B cell (primary cell): ENCODE measurements at regions not wholly inside any gene's neighbourhood (a gene's known extent, or its start where the extent isn't known, plus 50 kb on each side); places are given as distances from the start of the nearest gene placed in this dataset.

Source experiments
- ATAC-seq: fragments of 200-7000 bp; cut with Tn5 transposase; one replicate; pipeline ENCODE4 v1.10.0; 2021; ENCODE audit warnings: low read depth, mild to moderate bottlenecking, moderate number of reproducible peaks, moderate library complexity
- CTCF ChIA-PET: fragments of 350-600 bp; sonication (Branson Sonifier 250); formaldehyde crosslinking; loops from one replicate; lab custom pipeline; 2021; ENCODE audit warnings: antibody characterized with exemption, inconsistent platforms; lab: Charles Lee
- POLR2A ChIA-PET: fragments of 350-600 bp; sonication (Branson Sonifier 250); formaldehyde crosslinking; loops from one replicate; lab custom pipeline; 2021; ENCODE audit warnings: antibody characterized with exemption; lab: Charles Lee
- DNase-seq: peaks from one replicate; pipeline ENCODE4 v3.0.0; 2013
- H2AFZ ChIP-seq: 2 replicates; pipeline ENCODE4 v1.6.1; 2012; ENCODE audit warnings: mild to moderate bottlenecking, low read depth, low read length; ENCODE audit not compliant: insufficient read depth, poor library complexity, severe bottlenecking
- H3K27ac ChIP-seq, 2 donors: 1 replicate in 1 of 2; 2 replicates in 1 of 2; pipeline ENCODE4 v1.5.1; 2012 to 2013; ENCODE audit warnings: low read length in 2 of 2, mild to moderate bottlenecking in 2 of 2, moderate library complexity in 1 of 2
- H3K27me3 ChIP-seq, 4 experiments: fragments of 200-600 bp in 1 of 4; sonication (generic) in 1 of 4; replicated peaks in 1 of 4; 1 replicate in 2 of 4; 2 replicates in 2 of 4; pipeline versions ENCODE4 v1.6.1 to v1.7.0; 2013 to 2016; ENCODE audit warnings: low read length in 3 of 4, mild to moderate bottlenecking in 2 of 4, mixed read lengths in 1 of 4, moderate library complexity in 1 of 4; ENCODE audit not compliant: insufficient read depth in 4 of 4, control insufficient read depth in 3 of 4; ENCODE audit errors: control extremely low read depth in 1 of 4
- H3K36me3 ChIP-seq, 2 experiments: replicated peaks in 1 of 2; 1 replicate in 1 of 2; 2 replicates in 1 of 2; pipeline versions ENCODE4 v1.6.1 to v1.7.1; 2013; ENCODE audit warnings: low read length in 1 of 2; ENCODE audit not compliant: insufficient read depth in 2 of 2, control insufficient read depth in 1 of 2; ENCODE audit errors: control extremely low read depth in 1 of 2, extremely low read depth in 1 of 2
- H3K4me1 ChIP-seq, 2 donors: fragments of 200-600 bp in 1 of 2; sonication (generic) in 1 of 2; 1 replicate in 1 of 2; 2 replicates in 1 of 2; pipeline versions ENCODE4 v1.5.1 to v1.6.1; 2013 to 2017; ENCODE audit warnings: low read length in 2 of 2; ENCODE audit not compliant: control insufficient read depth in 2 of 2, insufficient read depth in 2 of 2
- H3K4me2 ChIP-seq: replicated peaks from 2 replicates; pipeline ENCODE3; 2012; ENCODE audit warnings: mild to moderate bottlenecking, low read depth, low read length; ENCODE audit not compliant: poor library complexity, severe bottlenecking
- H3K4me3 ChIP-seq, 5 experiments: fragments of 200-600 bp in 1 of 5; sonication (generic) in 1 of 5; 1 replicate in 3 of 5; 2 replicates in 2 of 5; pipeline versions ENCODE4 v1.5.1 to v1.7.0; 2011 to 2016; ENCODE audit warnings: low read length in 4 of 5, mild to moderate bottlenecking in 4 of 5, low read depth in 2 of 5, control low read depth in 1 of 5, moderate library complexity in 1 of 5; ENCODE audit not compliant: insufficient read depth in 1 of 5; ENCODE audit errors: control extremely low read depth in 1 of 5, extremely low read depth in 1 of 5
- H3K79me2 ChIP-seq: fragments of 200-600 bp; sonication (generic); one replicate; pipeline ENCODE4 v1.6.0; 2016; ENCODE audit warnings: low read length; ENCODE audit not compliant: control insufficient read depth, insufficient read depth
- H3K9ac ChIP-seq: fragments of 200-600 bp; sonication (generic); 2 replicates; pipeline ENCODE4 v1.6.1; 2017; ENCODE audit warnings: mild to moderate bottlenecking, low read length, moderate library complexity
- H3K9me3 ChIP-seq, 3 donors: one replicate each; pipeline versions ENCODE4 v1.6.1 to v1.7.1; 2013; ENCODE audit warnings: low read length in 2 of 3; ENCODE audit not compliant: control insufficient read depth in 2 of 3, insufficient read depth in 1 of 3; ENCODE audit errors: control extremely low read depth in 1 of 3
- H4K20me1 ChIP-seq: 2 replicates; pipeline ENCODE4 v1.6.0; 2012; ENCODE audit warnings: mild to moderate bottlenecking, low read length; ENCODE audit not compliant: insufficient read depth, control insufficient read depth, poor library complexity, severe bottlenecking
- H3K27ac Mint-ChIP-seq: one replicate; pipeline ENCODE4 v1.8.0; 2021; ENCODE audit warnings: mixed read lengths
- H3K27me3 Mint-ChIP-seq: one replicate; pipeline ENCODE4 v1.8.0; 2021; ENCODE audit warnings: mixed read lengths
- H3K4me1 Mint-ChIP-seq: one replicate; pipeline ENCODE4 v1.8.0; 2021; ENCODE audit warnings: mixed read lengths
- H3K4me3 Mint-ChIP-seq: one replicate; pipeline ENCODE4 v1.8.0; 2021; ENCODE audit warnings: mixed read lengths
- H3K9me3 Mint-ChIP-seq: one replicate; pipeline ENCODE4 v1.8.0; 2022; ENCODE audit warnings: mixed read lengths; ENCODE audit not compliant: insufficient read depth
- CTCF ChIP-seq: fragments of 200-600 bp; IDR thresholded peaks from one replicate; pipeline ENCODE4 v1.8.0; 2022; ENCODE audit warnings: antibody characterized with exemption, mild to moderate bottlenecking
- EZH2 ChIP-seq: IDR thresholded peaks from 2 replicates; pipeline ENCODE4 v1.6.1; 2012; ENCODE audit warnings: borderline replicate concordance, low read depth, mild to moderate bottlenecking, moderate library complexity, low read length; ENCODE audit not compliant: insufficient read depth, poor library complexity, severe bottlenecking
- WGBS: methylation state at CpG from one replicate; pipeline ENCODE4 v1.1.5; 2013; ENCODE audit warnings: missing lambda C conversion rate; ENCODE audit not compliant: insufficient coverage; 5-methylcytosine and 5-hydroxymethylcytosine counted together
- intact Hi-C: fragments of 100-400 bp; cut with micrococcal nuclease; formaldehyde crosslinking; loops from one replicate; pipeline ENCODE4 v1.10.0; 2022

- Histone ChIP-seq H4K20me1 (no peaks in the 10 kb centered on the region), H3K4me2 (no peak overlapping the region), H3K27ac (no peak overlapping the region), H3K79me2 (no peaks in the 10 kb centered on the region), H3K36me3 (no peaks in the 10 kb centered on the region), H3K27me3 (no peaks in the 10 kb centered on the region), H3K4me1 (no peaks in the 10 kb centered on the region), H3K9me3 (no peaks in the 10 kb centered on the region), H2AFZ (no peak overlapping the region), H3K4me3 (no peak overlapping the region), H3K9ac (no peak overlapping the region)
- Mint-ChIP-seq H3K4me1 (peaks cover 9% of the 10 kb centered on the region), H3K4me3 (no peak overlapping the region), H3K9me3 (no peaks in the 10 kb centered on the region), H3K27me3 (no peaks in the 10 kb centered on the region), H3K27ac (no peak overlapping the region)
- no peak for ATAC-seq
- intact Hi-C loops, result no loop called here
- no peak for TF ChIP-seq EZH2
- no peak for TF ChIP-seq CTCF
- whole genome bisulfite sequencing, result no CpG with 5 or more reads among the region's 3 CpGs
- no peak for DNase-seq
- ChIA-PET POLR2A (no interaction called here), CTCF (no interaction called here)
Observed at GRCh38 chr4:43782391-43782790, 666.2 kb downstream of the KCTD8 start.

- Histone ChIP-seq H3K4me3 (no peak overlapping the region), H3K4me1 (no peaks in the 10 kb centered on the region), H3K27me3 (no peaks in the 10 kb centered on the region), H3K9ac (no peak overlapping the region), H3K4me2 (no peak overlapping the region), H3K79me2 (no peaks in the 10 kb centered on the region), H3K9me3 (no peaks in the 10 kb centered on the region), H3K36me3 (no peaks in the 10 kb centered on the region), H2AFZ (no peak overlapping the region), H3K27ac (no peak overlapping the region), H4K20me1 (no peaks in the 10 kb centered on the region)
- ChIA-PET POLR2A (no interaction called here), CTCF (no interaction called here)
- no CpG with 5 or more reads among the region's 1 CpG for WGBS
- H3K27me3 Mint-ChIP-seq, result no peaks in the 10 kb centered on the region
- intact Hi-C loops, result no loop called here
- DNase-seq, result no peak
- TF ChIP-seq EZH2, result no peak
- no peak for TF ChIP-seq CTCF
- no peaks in the 10 kb centered on the region for H3K4me1 Mint-ChIP-seq
- no peak overlapping the region for H3K27ac Mint-ChIP-seq
- peaks cover 5% of the 10 kb centered on the region for H3K9me3 Mint-ChIP-seq
- ATAC-seq, result no peak
- H3K4me3 Mint-ChIP-seq, result no peak overlapping the region
Observed at GRCh38 chr4:43816116-43816515, 632.5 kb downstream of the KCTD8 start.
